A673 (cell line): ENCODE measurements at regions not wholly inside any gene's neighbourhood (a gene's known extent, or its start where the extent isn't known, plus 50 kb on each side); places are given as distances from the start of the nearest gene placed in this dataset.
"Not testable (repeated sequence)": the region's sequence is repeated elsewhere in the genome, so short reads cannot be mapped to it uniquely, and the experiment has no call there.

Source experiments
- EZH2 ChIP-seq: fragments of 200-600 bp; sonication (generic); IDR thresholded peaks from 2 replicates; pipeline ENCODE4 v1.6.1; 2017; ENCODE audit warnings: borderline replicate concordance, low read depth, mild to moderate bottlenecking, mixed read lengths, antibody characterized with exemption, low read length; ENCODE audit not compliant: poor library complexity, severe bottlenecking
- TF ChIP-seq, protein P1 (sequence below): fragments of 300-800, 200-600 bp; sonication (generic); conservative IDR thresholded peaks from 2 replicates; pipeline ENCODE4 v1.5.1; 2017; ENCODE audit warnings: low read depth, mild to moderate bottlenecking, antibody characterized with exemption, low read length, moderate library complexity, mixed read lengths

GRCh38 chr18:56438480-56438879, 199.9 kb downstream of the TXNL1 start:
- TF ChIP-seq, protein P1, sequence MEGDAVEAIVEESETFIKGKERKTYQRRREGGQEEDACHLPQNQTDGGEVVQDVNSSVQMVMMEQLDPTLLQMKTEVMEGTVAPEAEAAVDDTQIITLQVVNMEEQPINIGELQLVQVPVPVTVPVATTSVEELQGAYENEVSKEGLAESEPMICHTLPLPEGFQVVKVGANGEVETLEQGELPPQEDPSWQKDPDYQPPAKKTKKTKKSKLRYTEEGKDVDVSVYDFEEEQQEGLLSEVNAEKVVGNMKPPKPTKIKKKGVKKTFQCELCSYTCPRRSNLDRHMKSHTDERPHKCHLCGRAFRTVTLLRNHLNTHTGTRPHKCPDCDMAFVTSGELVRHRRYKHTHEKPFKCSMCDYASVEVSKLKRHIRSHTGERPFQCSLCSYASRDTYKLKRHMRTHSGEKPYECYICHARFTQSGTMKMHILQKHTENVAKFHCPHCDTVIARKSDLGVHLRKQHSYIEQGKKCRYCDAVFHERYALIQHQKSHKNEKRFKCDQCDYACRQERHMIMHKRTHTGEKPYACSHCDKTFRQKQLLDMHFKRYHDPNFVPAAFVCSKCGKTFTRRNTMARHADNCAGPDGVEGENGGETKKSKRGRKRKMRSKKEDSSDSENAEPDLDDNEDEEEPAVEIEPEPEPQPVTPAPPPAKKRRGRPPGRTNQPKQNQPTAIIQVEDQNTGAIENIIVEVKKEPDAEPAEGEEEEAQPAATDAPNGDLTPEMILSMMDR: not testable (repeated sequence)
- TF ChIP-seq EZH2: not testable (repeated sequence)
